SU-DHL-6 (cell line): ENCODE measurements at regions not wholly inside any gene's neighbourhood (a gene's known extent, or its start where the extent isn't known, plus 50 kb on each side); places are given as distances from the start of the nearest gene placed in this dataset.

Source experiments
- H2AFZ ChIP-seq: fragments of 200-600 bp; sonication (generic); 2 replicates; pipeline ENCODE4 v1.6.1; 2014; ENCODE audit warnings: low read depth, mild to moderate bottlenecking, moderate library complexity, mixed read lengths, antibody characterized with exemption, low read length; ENCODE audit not compliant: severe bottlenecking
- H3F3A ChIP-seq: fragments of 200-600 bp; shearing (Covaris generic); 2 replicates; pipeline ENCODE4 v1.6.0; 2016; ENCODE audit warnings: antibody characterized with exemption, mild to moderate bottlenecking; ENCODE audit not compliant: insufficient read depth
- H3K27ac ChIP-seq: fragments of 200-600 bp; sonication (generic); 2 replicates; pipeline ENCODE4 v1.5.1; 2016; ENCODE audit warnings: low read depth, mild to moderate bottlenecking, low read length, moderate library complexity, mixed read lengths
- H3K27me3 ChIP-seq: fragments of 200-600 bp; sonication (generic), shearing (Covaris generic); 2 replicates; pipeline ENCODE4 v1.6.0; 2014; ENCODE audit warnings: mild to moderate bottlenecking, low read length
- H3K36me3 ChIP-seq: fragments of 200-600 bp; sonication (generic); 2 replicates; pipeline ENCODE4 v1.6.1; 2014; ENCODE audit warnings: mild to moderate bottlenecking, low read length, mixed read lengths
- H3K4me2 ChIP-seq: fragments of 300-600, 200-600 bp; shearing (Covaris generic), sonication (generic); 2 replicates; pipeline ENCODE4 v1.6.0; 2014; ENCODE audit warnings: low read length, low read depth, mild to moderate bottlenecking; ENCODE audit not compliant: poor library complexity, severe bottlenecking
- H3K4me3 ChIP-seq: fragments of 200-600 bp; sonication (generic); 2 replicates; pipeline ENCODE4 v1.5.1; 2014; ENCODE audit warnings: antibody characterized with exemption, low read length, mild to moderate bottlenecking, mixed read lengths; ENCODE audit not compliant: insufficient read depth, poor library complexity, severe bottlenecking
- H3K79me2 ChIP-seq: fragments of 200-600 bp; sonication (generic); 2 replicates; pipeline ENCODE4 v1.6.1; 2014; ENCODE audit warnings: mild to moderate bottlenecking, low read length, moderate library complexity; ENCODE audit not compliant: insufficient read depth
- H3K9ac ChIP-seq: fragments of 200-600 bp; sonication (generic); 2 replicates; pipeline ENCODE4 v1.7.0; 2014; ENCODE audit warnings: mild to moderate bottlenecking, low read length
- H3K9me2 ChIP-seq: fragments of 200-600 bp; sonication (generic); replicated peaks from 2 replicates; pipeline ENCODE4 v1.6.1; 2014; ENCODE audit warnings: low read length; ENCODE audit not compliant: insufficient read depth
- H3K9me3 ChIP-seq: fragments of 200-600 bp; sonication (generic); 2 replicates; pipeline ENCODE4 v1.6.1; 2014; ENCODE audit warnings: low read length, mixed read lengths; ENCODE audit not compliant: insufficient read depth
- H4K20me1 ChIP-seq: fragments of 200-600 bp; sonication (generic); 2 replicates; pipeline ENCODE4 v1.6.1; 2014; ENCODE audit warnings: low read depth, mild to moderate bottlenecking, antibody characterized with exemption, low read length, moderate library complexity, mixed read lengths
- CTCF ChIP-seq: fragments of 200-600 bp; sonication (generic); IDR thresholded peaks from one replicate; pipeline ENCODE4 v1.5.1; 2017; ENCODE audit warnings: antibody characterized with exemption, mild to moderate bottlenecking, low read length, moderate library complexity; ENCODE audit not compliant: insufficient read depth, poor library complexity, severe bottlenecking
- EZH2phosphoT487 ChIP-seq: fragments of 200-600 bp; sonication (generic), shearing (Covaris generic); conservative IDR thresholded peaks from 2 replicates; pipeline ENCODE4 v1.6.1; 2018; ENCODE audit warnings: mild to moderate bottlenecking, antibody characterized with exemption, low read length, moderate library complexity, mixed read lengths

GRCh38 chr10:78407009-78407711, 373.5 kb downstream of the RPS24 start:
- Histone ChIP-seq H3K27me3 (no peaks in the 10 kb centered on the region), H2AFZ (no peak overlapping the region), H3F3A (no peaks in the 10 kb centered on the region), H3K36me3 (no peaks in the 10 kb centered on the region), H3K4me3 (no peak overlapping the region), H4K20me1 (no peaks in the 10 kb centered on the region), H3K4me2 (no peak overlapping the region), H3K9ac (no peak overlapping the region), H3K9me3 (no peaks in the 10 kb centered on the region), H3K27ac (no peak overlapping the region), H3K9me2 (no peaks in the 10 kb centered on the region), H3K79me2 (no peaks in the 10 kb centered on the region)
- TF ChIP-seq CTCF (no peak), EZH2phosphoT487 (no peak)

DNA sequence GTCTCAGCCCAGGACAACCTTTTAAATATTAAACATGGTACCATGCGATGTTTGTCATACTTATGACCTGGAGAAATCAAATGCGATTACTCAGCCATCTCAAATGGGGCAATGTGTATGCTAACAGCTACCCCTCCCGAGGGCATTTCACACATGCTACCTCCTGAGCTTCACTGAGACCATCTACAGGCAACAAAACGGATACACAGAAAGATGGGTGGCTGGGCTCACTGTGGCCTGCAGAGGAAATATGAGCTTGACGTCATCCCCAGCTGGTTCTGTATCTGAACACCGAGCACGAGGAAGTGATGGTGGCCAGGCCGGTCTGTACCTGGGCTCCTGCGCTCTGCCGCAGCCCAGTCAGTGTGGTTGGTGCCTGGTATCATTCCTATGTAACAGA, 374.3 kb downstream of the RPS24 start:
- no peak overlapping the region for H3K27ac ChIP-seq
- H3K9ac ChIP-seq: no peak overlapping the region
- no peaks in the 10 kb centered on the region for H4K20me1 ChIP-seq
- H3F3A ChIP-seq: no peaks in the 10 kb centered on the region
- no peaks in the 10 kb centered on the region for H3K9me3 ChIP-seq
- no peak overlapping the region for H3K4me2 ChIP-seq
- TF ChIP-seq EZH2phosphoT487 (no peak), CTCF (no peak)
- H3K79me2 ChIP-seq: no peaks in the 10 kb centered on the region
- no peaks in the 10 kb centered on the region for H3K9me2 ChIP-seq
- H3K4me3 ChIP-seq: no peak overlapping the region
- no peaks in the 10 kb centered on the region for H3K27me3 ChIP-seq
- H3K36me3 ChIP-seq: no peaks in the 10 kb centered on the region
- no peak overlapping the region for H2AFZ ChIP-seq

GRCh38 chr10:78408671-78409472, 375.2 kb downstream of the RPS24 start:
- no peak overlapping the region for H3K4me3 ChIP-seq
- no peaks in the 10 kb centered on the region for H3F3A ChIP-seq
- H3K4me2 ChIP-seq: no peak overlapping the region
- H2AFZ ChIP-seq: no peak overlapping the region
- TF ChIP-seq CTCF (no peak), EZH2phosphoT487 (no peak)
- no peaks in the 10 kb centered on the region for H3K36me3 ChIP-seq
- no peaks in the 10 kb centered on the region for H3K79me2 ChIP-seq
- H3K27ac ChIP-seq: no peak overlapping the region
- no peak overlapping the region for H3K9ac ChIP-seq
- no peaks in the 10 kb centered on the region for H3K9me2 ChIP-seq
- H4K20me1 ChIP-seq: no peaks in the 10 kb centered on the region
- no peaks in the 10 kb centered on the region for H3K9me3 ChIP-seq
- no peaks in the 10 kb centered on the region for H3K27me3 ChIP-seq
